ENCODE measurements at regions not wholly inside any gene's neighbourhood (a gene's known extent, or its start where the extent isn't known, plus 50 kb on each side); places are given as distances from the start of the nearest gene placed in this dataset.
A peak's percentile ranks its signal among the peaks of the same experiment; 100 is the strongest.

DNA sequence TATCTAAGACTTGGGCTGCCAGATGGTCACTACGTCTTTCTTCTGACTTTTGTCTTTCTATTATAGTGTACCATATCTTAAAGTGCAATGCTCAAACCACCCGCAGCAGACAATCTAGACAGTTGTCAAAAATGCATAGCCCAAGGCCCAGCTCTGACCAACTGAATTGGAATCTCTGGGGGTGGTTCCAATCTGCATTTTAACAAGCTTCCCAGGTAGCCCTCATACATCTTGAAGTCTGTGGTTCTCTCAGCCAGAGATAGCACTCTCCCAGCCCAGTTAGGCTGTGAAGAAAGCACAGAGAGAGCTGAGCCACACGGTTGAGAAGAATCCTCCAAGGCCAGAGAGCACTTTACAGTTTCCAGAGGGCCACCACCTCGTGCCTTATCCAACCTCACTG lies 128.2 kb upstream of the HAND1 start:
- no peak overlapping the region for H2AK5ac ChIP-seq (ENCODE audit: low read depth, low read length)

More for the DNA sequence above, 128.2 kb upstream of the HAND1 start:
- Histone ChIP-seq H3K4ac (replicated peaks; ENCODE audit: insufficient read length, low read depth, low read length) (no peak overlapping the region), H3K79me2 (ENCODE audit: control insufficient read depth in 1 of 2, insufficient read depth in 2 of 2, low read length in 2 of 2) (no peaks in the 10 kb centered on the region), H3K4me2 (ENCODE audit: insufficient read depth in 1 of 2, low read depth in 2 of 2, low read length in 2 of 2) (no peak overlapping the region), H3K27me3 (replicated peaks in 1 of 4; ENCODE audit: control insufficient read depth in 3 of 4, extremely low read depth in 1 of 4, insufficient read depth in 3 of 4, low read length in 3 of 4) (peaks cover 7 to 35% (median 30%) of the 10 kb centered on the region in 4 experiments), H3K79me1 (ENCODE audit: low read depth, low read length) (no peaks in the 10 kb centered on the region), H2BK15ac (ENCODE audit: low read length) (peak overlapping the region; percentile 63; the same call in 1 of the 2 replicates), H3K9ac (replicated peaks in 1 of 4; ENCODE audit: extremely low read depth in 1 of 4, low read depth in 3 of 4, low read length in 3 of 4) (no peak overlapping the region), H3K4me1 (replicated peaks in 1 of 4; ENCODE audit: control insufficient read depth in 3 of 4, insufficient read depth in 4 of 4, low read length in 3 of 4) (peaks cover 6 to 7% (median 6%) of the 10 kb centered on the region in 4 experiments; a peak in 6 of 7 replicates), H3K23ac (ENCODE audit: insufficient read length) (no peak overlapping the region), H4K20me1 (replicated peaks in 1 of 2; ENCODE audit: control insufficient read depth in 1 of 2, insufficient read depth in 2 of 2, low read length in 2 of 2) (no peaks in the 10 kb centered on the region), H3K4me3 (ENCODE audit: extremely low read depth in 1 of 4, insufficient read depth in 2 of 4, low read depth in 3 of 4, low read length in 4 of 4) (no peak overlapping the region), H2BK12ac (ENCODE audit: low read depth, low read length) (no peak overlapping the region; the same call in 1 of the 2 replicates), H3K56ac (replicated peaks; ENCODE audit: insufficient read length, low read depth, low read length) (no peak overlapping the region), H4K5ac (ENCODE audit: insufficient read length, low read depth, low read length) (no peak overlapping the region), H3K9me3 (ENCODE audit: insufficient read depth in 2 of 2, low read depth in 1 of 2, low read length in 1 of 2) (no peaks in the 10 kb centered on the region), H4K8ac (ENCODE audit: extremely low read depth, insufficient read depth, low read length) (no peak overlapping the region), H2BK120ac (replicated peaks; ENCODE audit: low read depth, low read length) (no peak overlapping the region), H2BK20ac (ENCODE audit: low read length) (no peak overlapping the region), H2AFZ (ENCODE audit: low read length) (no peak overlapping the region), H3K23me2 (ENCODE audit: low read depth, low read length) (peaks cover 1% of the 10 kb centered on the region; the same call in 1 of the 2 replicates), H3K27ac (ENCODE audit: low read depth, low read length) (no peak overlapping the region), H3K18ac (ENCODE audit: extremely low read depth, low read length) (no peak overlapping the region), H4K91ac (replicated peaks; ENCODE audit: insufficient read length, low read length) (no peak overlapping the region), H3K14ac (ENCODE audit: insufficient read length) (no peak overlapping the region), H2BK5ac (ENCODE audit: low read depth, low read length) (no peak overlapping the region), H3K36me3 (ENCODE audit: control insufficient read depth in 2 of 4, insufficient read depth in 4 of 4, low read length in 3 of 4) (no peaks in the 10 kb centered on the region)
- POLR2A ChIA-PET (ENCODE audit: partially characterized antibody) = interaction anchor here (0.6 kb wide), 1 partner anchor 172 kb away, joined by 3 read pairs; no protein-coding TSS in a partner anchor
- DNase-seq (ENCODE audit: low read depth in 1 of 2, low spot score in 2 of 2) = no peak
- TF ChIP-seq BRCA1 (IDR thresholded peaks at IDR 0.05; ENCODE audit: low read depth, low read length) = no peak
- FAIRE-seq = no peak
- 80% methylated on average over 4 of the region's 4 CpGs; no CpG with 5 or more reads in 1 of the 2 experiments for WGBS, 2 experiments (ENCODE audit: extremely low coverage in 1 of 2, insufficient coverage in 1 of 2, insufficient read length in 1 of 2, insufficient replicate concordance in 2 of 2, low coverage in 1 of 2, low lambda C conversion rate in 2 of 2, missing lambda C conversion rate in 1 of 2)
- CTCF ChIA-PET (ENCODE audit: partially characterized antibody) = interaction anchor here (0.7 to 10.4 kb wide), 5 partner anchors 18 to 632 kb away, joined by 3 to 273 read pairs (median 5); no protein-coding TSS in a partner anchor
